ENCODE measurements at regions not wholly inside any gene's neighbourhood (a gene's known extent, or its start where the extent isn't known, plus 50 kb on each side); places are given as distances from the start of the nearest gene placed in this dataset.

GRCh38 chr13:22194106-22194805 lies 523.4 kb downstream of the FGF9 start:
- no peak overlapping the region for H4K5ac ChIP-seq (ENCODE audit: insufficient read length, low read depth, low read length)
- H3K79me1 ChIP-seq (ENCODE audit: insufficient read depth, low read depth, low read length, poor library complexity, severe bottlenecking) = no peaks in the 10 kb centered on the region
- H3K27me3 ChIP-seq (ENCODE audit: insufficient read depth, low read length) = no peaks in the 10 kb centered on the region
- H2BK120ac ChIP-seq (ENCODE audit: low read depth, low read length, poor library complexity, severe bottlenecking) = no peak overlapping the region
- no peak overlapping the region for H3K4me3 Mint-ChIP-seq
- no peak overlapping the region for H2AK5ac ChIP-seq (ENCODE audit: insufficient read length, low read length)
- H4K20me1 ChIP-seq (ENCODE audit: control insufficient read depth, insufficient read depth, insufficient read length) = no peaks in the 10 kb centered on the region
- peaks cover 15 to 17% of the 10 kb centered on the region in 2 experiments for H3K4me1 Mint-ChIP-seq
- TF ChIP-seq CTCF (conservative IDR thresholded peaks at IDR 0.05) = no peak
- H3K18ac ChIP-seq (ENCODE audit: insufficient read length, low read depth, low read length) = no peak overlapping the region
- no peaks in the 10 kb centered on the region for H3K27me3 Mint-ChIP-seq (ENCODE audit: low read depth)
- H3K23ac ChIP-seq (ENCODE audit: insufficient read length, low read depth, low read length) = no peak overlapping the region
- no peak overlapping the region for H2BK5ac ChIP-seq (ENCODE audit: insufficient read length, low read length)
- H3K23me2 ChIP-seq (ENCODE audit: insufficient read length, low read depth, low read length, poor library complexity, severe bottlenecking) = no peaks in the 10 kb centered on the region
- no peak overlapping the region; the same call in 1 of the 2 replicates for H3K14ac ChIP-seq (ENCODE audit: insufficient read depth, low read length)
- H3K4me2 ChIP-seq (ENCODE audit: insufficient read depth, insufficient read length, low read length) = no peak overlapping the region
- no peak for DNase-seq
- no peak overlapping the region for H4K91ac ChIP-seq (ENCODE audit: insufficient read length, low read depth, low read length)
- no peak overlapping the region for H3T11ph ChIP-seq (ENCODE audit: low read length)
- H2BK12ac ChIP-seq (ENCODE audit: insufficient read length, low read depth, low read length) = no peak overlapping the region
- no peak overlapping the region for H3K4ac ChIP-seq (ENCODE audit: low read depth, low read length)
- H3K9ac ChIP-seq (ENCODE audit: extremely low read depth, insufficient read length, low read length) = no peak overlapping the region
- H3K27ac Mint-ChIP-seq = no peak overlapping the region; a peak in 1 of 7 replicates
- whole genome bisulfite sequencing (ENCODE audit: extremely low coverage, insufficient read length, low lambda C conversion rate) = no CpG with 5 or more reads among the region's 9 CpGs
- no peak overlapping the region for H2BK15ac ChIP-seq (ENCODE audit: low read depth, low read length)
- no peak overlapping the region for H4K8ac ChIP-seq (replicated peaks; ENCODE audit: insufficient read length, low read depth, low read length)
- peaks cover 2% of the 10 kb centered on the region for H3K4me1 ChIP-seq (ENCODE audit: insufficient read depth, low read length)
- no peaks in the 10 kb centered on the region for H3K36me3 Mint-ChIP-seq (ENCODE audit: insufficient read depth in 1 of 3, low read depth in 3 of 3)
- no peak overlapping the region for H3K56ac ChIP-seq (ENCODE audit: insufficient read length, low read depth, low read length)
- no peak overlapping the region for H3K27ac ChIP-seq (ENCODE audit: insufficient read length, low read depth, low read length)
- H3K79me2 ChIP-seq (ENCODE audit: insufficient read depth, low read length) = no peaks in the 10 kb centered on the region
- no peaks in the 10 kb centered on the region for H3K9me3 Mint-ChIP-seq
- H2BK20ac ChIP-seq (ENCODE audit: low read depth, low read length, poor library complexity, severe bottlenecking) = no peak overlapping the region
- no peaks in the 10 kb centered on the region for H3K9me3 ChIP-seq (ENCODE audit: control insufficient read depth, low read depth, low read length)
- H2AFZ ChIP-seq (ENCODE audit: low read length) = no peak overlapping the region
